Adrenal gland (tissue), 9 donors: ENCODE measurements at regions not wholly inside any gene's neighbourhood (a gene's known extent, or its start where the extent isn't known, plus 50 kb on each side); places are given as distances from the start of the nearest gene placed in this dataset.

ENCODE experiments used
- DNase-seq, 7 donors: peaks; one replicate each; pipeline ENCODE4 v3.0.0-alpha.2; 2019 to 2020
- H3K27ac ChIP-seq, 5 donors: fragments of 200-600 bp; sonication (generic) in 4 of 5; 1 replicate in 3 of 5; 2 replicates in 2 of 5; pipeline versions ENCODE4 v1.5.1 to v1.8.0; 2016 to 2020; ENCODE audit warnings: mild to moderate bottlenecking in 1 of 5
- H3K27me3 ChIP-seq: fragments of 200-600 bp; 2 replicates; pipeline ENCODE4 v1.8.0; 2021
- H3K36me3 ChIP-seq, 2 donors: fragments of 200-600 bp; replicated peaks in 1 of 2; 1 replicate in 1 of 2; 2 replicates in 1 of 2; pipeline versions ENCODE4 v1.5.1 to v1.8.0; 2018 to 2022
- H3K4me1 ChIP-seq, 2 donors: fragments of 200-600 bp; replicated peaks in 1 of 2; 1 replicate in 1 of 2; 2 replicates in 1 of 2; pipeline versions ENCODE4 v1.5.1 to v1.8.0; 2018 to 2021
- H3K4me3 ChIP-seq, 4 donors: fragments of 200-600 bp; sonication (generic) in 3 of 4; one replicate each; pipeline ENCODE4 v1.5.1; 2016 to 2018
- H3K9me3 ChIP-seq, 3 donors: fragments of 200-600 bp; sonication (generic) in 1 of 3; replicated peaks in 1 of 3; 1 replicate in 2 of 3; 2 replicates in 1 of 3; pipeline versions ENCODE4 v1.5.1 to v1.8.0; 2016 to 2021
- CTCF ChIP-seq, 6 experiments: fragments of 450-650 bp in 4 of 6; fragments of 200-600 bp in 2 of 6; sonication (generic) in 1 of 6; IDR thresholded peaks; 1 replicate in 5 of 6; 2 replicates in 1 of 6; pipeline versions ENCODE4 v1.5.1 to v1.8.0; 2016 to 2021; ENCODE audit warnings: antibody characterized with exemption in 6 of 6, mild to moderate bottlenecking in 2 of 6, moderate library complexity in 1 of 6
- POLR2A ChIP-seq, 2 donors: fragments of 450-650 bp; IDR thresholded peaks; one replicate each; pipeline ENCODE4 v1.6.1; 2017; ENCODE audit warnings: antibody characterized with exemption in 2 of 2, mild to moderate bottlenecking in 2 of 2, moderate library complexity in 1 of 2
- WGBS, 4 donors: extraction: QIAGEN DNeasy Blood & Tissue Kit in 2 of 4; methylation state at CpG; one replicate each; pipeline versions ENCODE4 v1.1.5 to v1.1.7; 2013 to 2017; 5-methylcytosine and 5-hydroxymethylcytosine counted together
- intact Hi-C, 2 donors: fragments of 100-400 bp; cut with DNase I; formaldehyde crosslinking; loops; one replicate each; pipeline versions ENCODE4 v1.14.1 to v1.15.0; 2022 to 2023
- donor health status: healthy with polysubstance abuse.
- donor health status: Bipolar disorder and iron deficiency.
- donor health status: DM: yes; HTN: yes; CAD: no.
- donor health status: DM: no; HTN: no; CAD: no.
- donor health status: DM: no; HTN: no; CAD: no.

- H3K27me3 ChIP-seq, result no peaks in the 10 kb centered on the region
- TF ChIP-seq POLR2A (IDR thresholded peaks at IDR 0.05) (no peak), CTCF (IDR thresholded peaks at IDR 0.05) (no peak)
- 67 to 89% (median 77%) methylated on average over 1 of the region's 1 CpG for WGBS, 4 donors
- peaks cover 0 to 9% of the 10 kb centered on the region in 2 donors for H3K4me1 ChIP-seq
- no peak overlapping the region for H3K4me3 ChIP-seq
- no peak for DNase-seq
- H3K9me3 ChIP-seq, result no peaks in the 10 kb centered on the region
- intact Hi-C loops, result no loop called here
- H3K27ac ChIP-seq, result no peak overlapping the region
- H3K36me3 ChIP-seq, result no peaks in the 10 kb centered on the region
These were observed 111.9 kb upstream of the TARS1 start for GRCh38 chr5:33328818-33329217.

- intact Hi-C loops, result no loop called here
- no peak overlapping the region for H3K27ac ChIP-seq
These were observed 110.9 kb upstream of the TARS1 start for GRCh38 chr5:33329891-33330290.

GRCh38 chr5:33330426-33330825, 110.3 kb upstream of the TARS1 start:
- 55 to 69% (median 56%) methylated on average over 3 of the region's 3 CpGs for WGBS, 4 donors
- Histone ChIP-seq H3K4me3 (no peak overlapping the region), H3K4me1 (peaks cover 0 to 9% of the 10 kb centered on the region in 2 donors), H3K27me3 (no peaks in the 10 kb centered on the region), H3K36me3 (no peaks in the 10 kb centered on the region), H3K27ac (no peak overlapping the region), H3K9me3 (no peaks in the 10 kb centered on the region)
- intact Hi-C loops, result no loop called here
- TF ChIP-seq CTCF (IDR thresholded peaks at IDR 0.05) (no peak), POLR2A (IDR thresholded peaks at IDR 0.05) (no peak)
- DNase-seq, result no peak

More at GRCh38 chr5:33329891-33330290, 110.9 kb upstream of the TARS1 start:
- WGBS, 4 donors, result 45 to 67% (median 61%) methylated on average over 1 of the region's 1 CpG
- H3K9me3 ChIP-seq, result no peaks in the 10 kb centered on the region
- H3K27me3 ChIP-seq, result no peaks in the 10 kb centered on the region
- H3K36me3 ChIP-seq, result no peaks in the 10 kb centered on the region
- peaks cover 0 to 9% of the 10 kb centered on the region in 2 donors for H3K4me1 ChIP-seq
- TF ChIP-seq CTCF (IDR thresholded peaks at IDR 0.05), result no peak
- no peak for TF ChIP-seq POLR2A (IDR thresholded peaks at IDR 0.05)
- DNase-seq, result no peak
- no peak overlapping the region for H3K4me3 ChIP-seq

GRCh38 chr5:33330992-33331391, 109.8 kb upstream of the TARS1 start:
- intact Hi-C loops, result no loop called here
- Histone ChIP-seq H3K36me3 (no peaks in the 10 kb centered on the region), H3K9me3 (no peaks in the 10 kb centered on the region), H3K27ac (no peak overlapping the region), H3K4me1 (peaks cover 0 to 9% of the 10 kb centered on the region in 2 donors), H3K4me3 (no peak overlapping the region), H3K27me3 (no peaks in the 10 kb centered on the region)
- TF ChIP-seq POLR2A (IDR thresholded peaks at IDR 0.05) (no peak), CTCF (IDR thresholded peaks at IDR 0.05) (no peak)
- DNase-seq, result no peak
